A549 (cell line): ENCODE measurements at regions not wholly inside any gene's neighbourhood (a gene's known extent, or its start where the extent isn't known, plus 50 kb on each side); places are given as distances from the start of the nearest gene placed in this dataset.

Experiments
- ATAC-seq, 2 experiments: fragments of 200-7000 bp in 1 of 2; fragments of >200 bp in 1 of 2; cut with Nextera tagmentation in 1 of 2; cut with Tn5 transposase in 1 of 2; 3 replicates each; pipeline versions ENCODE4 v1.8.0 to v1.9.1; 2018 to 2020; ENCODE audit warnings: mild to moderate bottlenecking in 1 of 2, moderate library complexity in 1 of 2
- CTCF ChIA-PET: fragments of 300-600 bp; sonication (Branson Sonifier 250); formaldehyde crosslinking; extraction: SDS; loops from one replicate; lab custom pipeline; 2021; ENCODE audit warnings: antibody characterized with exemption, inconsistent platforms; lab: Yijun Ruan, JAX
- POLR2A ChIA-PET: fragments of 350-600 bp; formaldehyde crosslinking; extraction: SDS; loops from one replicate; lab custom pipeline; 2021; ENCODE audit warnings: antibody characterized with exemption, inconsistent platforms; lab: Yijun Ruan, JAX
- DNase-seq, 2 experiments: peaks; one replicate each; pipeline versions ENCODE4 v3.0.0 to v3.0.0-alpha.2; 2011 to 2016; ENCODE audit warnings: low read depth in 1 of 2, low spot score in 1 of 2
- FAIRE-seq: peaks from 2 replicates; lab custom pipeline; 2011; peaks lifted over from hg19 to GRCh38; lab: Jason Lieb, UNC
- H3K27ac ChIP-seq, 2 experiments: fragments of >200 bp; sonication (Bioruptor Twin); formaldehyde crosslinking; 3 replicates each; pipeline ENCODE4 v1.5.1; 2016 to 2017
- H3K4me1 ChIP-seq: fragments of >200 bp; sonication (Bioruptor Twin); formaldehyde crosslinking; 3 replicates; pipeline ENCODE4 v1.6.1; 2016
- H3K4me2 ChIP-seq: fragments of >200 bp; sonication (Bioruptor Twin); formaldehyde crosslinking; 3 replicates; pipeline ENCODE4 v1.6.1; 2016
- H3K4me3 ChIP-seq: fragments of >200 bp; sonication (Bioruptor Twin); formaldehyde crosslinking; 3 replicates; pipeline ENCODE4 v1.5.1; 2016
- H3K9me3 ChIP-seq: fragments of >200 bp; sonication (Bioruptor Twin); formaldehyde crosslinking; 3 replicates; pipeline ENCODE4 v1.6.1; 2016
- BCL3 ChIP-seq: fragments of >200 bp; sonication (Bioruptor Twin); formaldehyde crosslinking; IDR thresholded peaks from 3 replicates; pipeline ENCODE4 v1.6.1; 2016
- CBX8 ChIP-seq: fragments of 200-600 bp; sonication (generic); IDR thresholded peaks from 2 replicates; pipeline ENCODE4 v1.6.1; 2016
- EHF ChIP-seq: fragments of 250-450 bp; sonication (Bioruptor Pico); IDR thresholded peaks from 2 replicates; pipeline ENCODE4 v1.5.0; 2020; ENCODE audit warnings: mild to moderate bottlenecking
- EHMT2 ChIP-seq: fragments of 200-600 bp; sonication (generic); IDR thresholded peaks from 2 replicates; pipeline ENCODE4 v1.6.1; 2016; ENCODE audit warnings: antibody characterized with exemption, low read depth, mild to moderate bottlenecking, moderate library complexity
- EP300 ChIP-seq, 2 experiments: fragments of >200 bp; sonication (Bioruptor Twin); formaldehyde crosslinking; IDR thresholded peaks; 2 replicates in 1 of 2; 3 replicates in 1 of 2; pipeline ENCODE4 v1.6.1; 2016 to 2017
- HDAC2 ChIP-seq: fragments of 200-600 bp; sonication (generic); IDR thresholded peaks from 2 replicates; pipeline ENCODE4 v1.6.1; 2016
- HEYL ChIP-seq: fragments of 250-450 bp; sonication (Bioruptor Pico); IDR thresholded peaks from 2 replicates; pipeline ENCODE4 v1.8.0; 2021; ENCODE audit warnings: mild to moderate bottlenecking, moderate library complexity
- KDM5A ChIP-seq: fragments of 200-600 bp; sonication (generic); IDR thresholded peaks from 2 replicates; pipeline ENCODE4 v1.6.1; 2016; ENCODE audit warnings: antibody characterized with exemption, mild to moderate bottlenecking
- MAX ChIP-seq: IDR thresholded peaks from 2 replicates; pipeline ENCODE4 v1.6.1; 2012
- NFE2L2 ChIP-seq: fragments of 150-350 bp; conservative IDR thresholded peaks from 2 replicates; pipeline ENCODE4 v1.6.1; 2014; ENCODE audit warnings: low read length
- POLR2A ChIP-seq: IDR thresholded peaks from 2 replicates; pipeline ENCODE4 v1.6.1; 2012; ENCODE audit warnings: mild to moderate bottlenecking, low read length
- RAD21 ChIP-seq, 2 experiments: fragments of >200 bp in 1 of 2; sonication (Bioruptor Twin) in 1 of 2; formaldehyde crosslinking in 1 of 2; IDR thresholded peaks in 1 of 2; conservative IDR thresholded peaks in 1 of 2; 2 replicates in 1 of 2; 3 replicates in 1 of 2; pipeline ENCODE4 v1.6.1; 2012 to 2018; ENCODE audit warnings: inconsistent platforms in 1 of 2
- RARB ChIP-seq: fragments of 250-450 bp; sonication (Bioruptor Pico); IDR thresholded peaks from 2 replicates; pipeline ENCODE4 v1.8.0; 2021; ENCODE audit warnings: mild to moderate bottlenecking, moderate library complexity
- REST ChIP-seq: fragments of 200-600 bp; sonication (generic); IDR thresholded peaks from 2 replicates; pipeline ENCODE4 v1.6.1; 2016; ENCODE audit warnings: antibody characterized with exemption, mild to moderate bottlenecking, moderate library complexity
- RFX5 ChIP-seq: fragments of 450-650 bp; IDR thresholded peaks from 2 replicates; pipeline ENCODE4 v1.7.1; 2014; ENCODE audit warnings: antibody characterized with exemption, mild to moderate bottlenecking, moderate library complexity
- SMC3 ChIP-seq: fragments of >200 bp; sonication (Bioruptor Twin); formaldehyde crosslinking; IDR thresholded peaks from 3 replicates; pipeline ENCODE4 v1.6.1; 2018; ENCODE audit warnings: inconsistent platforms
- TP53 ChIP-seq: fragments of 250-450 bp; sonication (Bioruptor Pico); IDR thresholded peaks from 2 replicates; pipeline ENCODE4 v1.5.0; 2021; ENCODE audit warnings: mild to moderate bottlenecking, moderate library complexity
- USF2 ChIP-seq: fragments of 450-650 bp; IDR thresholded peaks from 2 replicates; pipeline ENCODE4 v1.6.1; 2014; ENCODE audit warnings: antibody characterized with exemption
- ZC3H11A ChIP-seq: fragments of 450-650 bp; IDR thresholded peaks from 2 replicates; pipeline ENCODE4 v1.6.1; 2014; ENCODE audit warnings: antibody characterized with exemption, mild to moderate bottlenecking
- ZSCAN20 ChIP-seq: fragments of 250-450 bp; sonication (Bioruptor Pico); IDR thresholded peaks from 2 replicates; pipeline ENCODE4 v1.8.0; 2022; ENCODE audit warnings: mild to moderate bottlenecking, moderate library complexity
- WGBS: methylation state at CpG from one replicate; pipeline ENCODE4 v1.1.6; 2017; ENCODE audit errors: missing lambda C conversion rate; 5-methylcytosine and 5-hydroxymethylcytosine counted together
- TF ChIP-seq, protein P1 (sequence below): IDR thresholded peaks from 2 replicates; pipeline ENCODE4 v1.6.1; 2012

GRCh38 chr16:72705801-72706200 lies 342.1 kb downstream of the ZFHX3 start:
- WGBS, result 83% methylated on average over 5 of the region's 5 CpGs
- Histone ChIP-seq H3K4me1 (no peaks in the 10 kb centered on the region), H3K27ac (no peak overlapping the region), H3K4me2 (no peak overlapping the region), H3K9me3 (peaks cover 11% of the 10 kb centered on the region), H3K4me3 (no peak overlapping the region)
- TF ChIP-seq MAX (no peak), EP300 (IDR thresholded peaks at IDR 0.05) (no peak), REST (no peak), ZSCAN20 (CRISPR knock-in tag) (no peak), HEYL (no peak), EHMT2 (no peak), TP53 (CRISPR knock-in tag) (no peak), KDM5A (no peak), SMC3 (no peak), ZC3H11A (no peak), HDAC2 (no peak), RAD21 (conservative IDR thresholded peaks at IDR 0.05 in 1 of 2, IDR thresholded peaks at IDR 0.05 in 1 of 2) (no peak), NFE2L2 (no peak), POLR2A (no peak), EHF (CRISPR knock-in tag) (no peak), USF2 (no peak), CBX8 (no peak)
- TF ChIP-seq, protein P1, sequence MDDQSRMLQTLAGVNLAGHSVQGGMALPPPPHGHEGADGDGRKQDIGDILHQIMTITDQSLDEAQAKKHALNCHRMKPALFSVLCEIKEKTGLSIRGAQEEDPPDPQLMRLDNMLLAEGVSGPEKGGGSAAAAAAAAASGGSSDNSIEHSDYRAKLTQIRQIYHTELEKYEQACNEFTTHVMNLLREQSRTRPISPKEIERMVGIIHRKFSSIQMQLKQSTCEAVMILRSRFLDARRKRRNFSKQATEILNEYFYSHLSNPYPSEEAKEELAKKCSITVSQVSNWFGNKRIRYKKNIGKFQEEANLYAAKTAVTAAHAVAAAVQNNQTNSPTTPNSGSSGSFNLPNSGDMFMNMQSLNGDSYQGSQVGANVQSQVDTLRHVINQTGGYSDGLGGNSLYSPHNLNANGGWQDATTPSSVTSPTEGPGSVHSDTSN, result no peak
- CTCF ChIA-PET, result no interaction called here
- no peak for FAIRE-seq
- ATAC-seq, result no peak
- POLR2A ChIA-PET, result no interaction called here
- DNase-seq, result no peak

DNA sequence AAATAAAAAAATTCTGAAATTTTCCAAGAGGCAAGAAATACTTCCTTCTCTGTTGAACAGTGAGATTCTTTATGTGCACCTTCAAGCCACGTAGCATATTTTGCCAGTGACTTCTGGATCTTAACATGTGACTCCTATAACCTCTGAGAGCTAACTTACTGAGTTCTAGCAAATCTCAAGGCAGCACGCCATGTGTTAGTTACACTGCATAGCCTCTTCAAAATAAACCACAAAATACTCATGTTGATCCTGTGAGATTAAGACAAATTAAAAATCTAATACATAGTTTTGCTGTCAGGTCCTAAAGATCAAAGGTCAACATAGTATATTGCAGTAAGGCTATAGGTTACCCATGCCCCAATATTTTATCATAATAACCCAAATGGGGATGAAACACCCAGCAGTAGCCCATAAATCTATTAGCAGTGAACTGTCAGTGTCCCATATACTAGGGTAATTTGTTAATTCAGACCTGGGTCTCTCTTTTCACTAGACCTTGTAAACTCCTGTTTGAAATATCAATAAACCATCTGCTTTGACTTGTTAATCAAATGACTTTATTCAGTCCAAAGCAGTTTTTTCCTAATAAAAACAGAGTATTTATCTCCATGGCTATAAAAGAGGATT lies 343.1 kb downstream of the ZFHX3 start:
- WGBS, result 76% methylated on average over 2 of the region's 2 CpGs
- FAIRE-seq, result no peak
- POLR2A ChIA-PET, result no interaction called here
- CTCF ChIA-PET, result no interaction called here
- no peak for DNase-seq
- no peak for ATAC-seq
- Histone ChIP-seq H3K9me3 (peaks cover 5% of the 10 kb centered on the region; the same call in 2 of the 3 replicates), H3K27ac (no peak overlapping the region), H3K4me1 (no peaks in the 10 kb centered on the region), H3K4me3 (no peak overlapping the region), H3K4me2 (no peak overlapping the region)
- no peak for TF ChIP-seq RARB (CRISPR knock-in tag)
- no peak for TF ChIP-seq BCL3
- TF ChIP-seq CBX8, result no peak
- TF ChIP-seq RFX5, result no peak
- TF ChIP-seq MAX, result no peak
